Keratinocyte (primary cell): ENCODE measurements at regions not wholly inside any gene's neighbourhood (a gene's known extent, or its start where the extent isn't known, plus 50 kb on each side); places are given as distances from the start of the nearest gene placed in this dataset.

ENCODE experiments used
- EZH2 ChIP-seq: IDR thresholded peaks from one replicate; pipeline ENCODE4 v1.6.1; 2012; ENCODE audit warnings: inconsistent platforms, mild to moderate bottlenecking, low read length, moderate library complexity
- TF ChIP-seq, protein P1 (sequence below), 3 experiments: IDR thresholded peaks in 1 of 3; conservative IDR thresholded peaks in 1 of 3; optimal IDR thresholded peaks in 1 of 3; 2 replicates in 2 of 3; 3 replicates in 1 of 3; pipeline versions ENCODE3 to v1.5.1; 2011; ENCODE audit warnings: low read length in 3 of 3, mild to moderate bottlenecking in 3 of 3, moderate library complexity in 2 of 3, control low read depth in 1 of 3, inconsistent platforms in 1 of 3; ENCODE audit not compliant: insufficient read depth in 2 of 3; ENCODE audit errors: extremely low read depth in 1 of 3

DNA sequence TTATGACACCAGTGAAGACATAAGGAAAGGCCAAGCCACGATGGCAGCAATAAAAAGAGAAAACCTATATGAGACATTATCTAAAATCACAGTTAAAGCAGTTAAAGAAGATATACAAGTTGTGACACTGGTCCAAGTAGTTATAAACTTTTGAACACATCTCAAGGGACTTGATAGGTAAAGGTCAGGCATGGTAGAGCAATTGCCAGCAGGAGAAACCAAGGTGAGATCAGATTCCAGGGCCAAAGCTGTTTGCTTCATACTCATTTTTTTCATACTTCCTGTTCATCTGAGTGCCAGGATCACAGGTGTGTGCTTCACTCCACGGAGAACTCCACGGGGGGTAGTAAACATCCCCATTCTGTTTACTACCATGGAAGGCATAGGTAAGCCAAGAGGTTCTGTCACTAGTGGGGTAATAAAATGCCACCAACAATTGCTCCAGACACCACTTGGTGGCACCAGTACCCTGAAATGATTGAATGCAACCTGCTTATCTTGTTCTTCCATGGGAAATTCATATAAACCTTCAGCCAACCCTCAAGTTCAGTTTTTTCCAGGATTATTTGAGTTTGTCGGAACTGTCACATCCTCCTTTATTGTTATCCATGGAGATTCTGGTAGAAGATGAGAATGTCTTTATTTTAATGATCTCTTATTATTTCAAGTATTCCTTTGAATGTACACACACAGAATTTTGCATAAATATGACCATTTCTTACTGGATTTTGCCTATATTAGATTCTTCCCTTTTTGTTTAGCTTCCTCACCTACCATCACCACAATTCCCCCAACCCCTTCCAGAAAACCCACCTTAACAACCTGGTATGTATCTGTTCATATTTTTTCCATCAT is 59.2 kb upstream of the TSPAN8 start:
- TF ChIP-seq, protein P1, sequence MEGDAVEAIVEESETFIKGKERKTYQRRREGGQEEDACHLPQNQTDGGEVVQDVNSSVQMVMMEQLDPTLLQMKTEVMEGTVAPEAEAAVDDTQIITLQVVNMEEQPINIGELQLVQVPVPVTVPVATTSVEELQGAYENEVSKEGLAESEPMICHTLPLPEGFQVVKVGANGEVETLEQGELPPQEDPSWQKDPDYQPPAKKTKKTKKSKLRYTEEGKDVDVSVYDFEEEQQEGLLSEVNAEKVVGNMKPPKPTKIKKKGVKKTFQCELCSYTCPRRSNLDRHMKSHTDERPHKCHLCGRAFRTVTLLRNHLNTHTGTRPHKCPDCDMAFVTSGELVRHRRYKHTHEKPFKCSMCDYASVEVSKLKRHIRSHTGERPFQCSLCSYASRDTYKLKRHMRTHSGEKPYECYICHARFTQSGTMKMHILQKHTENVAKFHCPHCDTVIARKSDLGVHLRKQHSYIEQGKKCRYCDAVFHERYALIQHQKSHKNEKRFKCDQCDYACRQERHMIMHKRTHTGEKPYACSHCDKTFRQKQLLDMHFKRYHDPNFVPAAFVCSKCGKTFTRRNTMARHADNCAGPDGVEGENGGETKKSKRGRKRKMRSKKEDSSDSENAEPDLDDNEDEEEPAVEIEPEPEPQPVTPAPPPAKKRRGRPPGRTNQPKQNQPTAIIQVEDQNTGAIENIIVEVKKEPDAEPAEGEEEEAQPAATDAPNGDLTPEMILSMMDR (optimal IDR thresholded peaks at IDR 0.05 in 1 of 3, IDR thresholded peaks at IDR 0.05 in 1 of 3, conservative IDR thresholded peaks at IDR 0.05 in 1 of 3; ENCODE audit: extremely low read depth in 1 of 3, insufficient read depth in 2 of 3, low read length in 3 of 3): peak; percentile 56 to 69 (median 61)
- no peak for TF ChIP-seq EZH2
